CD4-positive, alpha-beta T cell treated with Interleukin-17A for 1 hour (primary cell): ENCODE measurements at regions not wholly inside any gene's neighbourhood (a gene's known extent, or its start where the extent isn't known, plus 50 kb on each side); places are given as distances from the start of the nearest gene placed in this dataset.
A peak's percentile ranks its signal among the peaks of the same experiment; 100 is the strongest.

Experiments
- DNase-seq: peaks from one replicate; pipeline ENCODE4 v3.0.0-alpha.2; 2020

DNA sequence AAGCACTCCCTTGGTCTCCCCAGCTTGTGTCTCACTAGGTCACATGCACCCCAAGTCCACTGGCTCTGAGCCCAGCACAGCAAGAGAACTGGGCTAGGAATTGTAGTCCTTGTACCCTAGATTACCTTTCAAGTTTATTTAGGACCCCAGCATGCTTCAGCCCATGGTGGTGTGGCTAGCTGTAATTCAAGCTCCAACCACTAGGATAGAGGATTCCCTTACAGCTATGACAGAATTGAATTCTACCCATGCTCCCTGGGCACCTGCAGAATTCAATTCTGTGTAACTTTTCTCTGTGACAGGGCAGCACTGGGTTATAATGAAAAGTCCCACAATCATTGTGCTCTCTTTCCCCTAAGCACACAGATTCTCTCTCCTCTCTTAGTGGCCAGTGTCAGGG, 253.8 kb upstream of the DMD start:
- DNase-seq, result no peak

DNA sequence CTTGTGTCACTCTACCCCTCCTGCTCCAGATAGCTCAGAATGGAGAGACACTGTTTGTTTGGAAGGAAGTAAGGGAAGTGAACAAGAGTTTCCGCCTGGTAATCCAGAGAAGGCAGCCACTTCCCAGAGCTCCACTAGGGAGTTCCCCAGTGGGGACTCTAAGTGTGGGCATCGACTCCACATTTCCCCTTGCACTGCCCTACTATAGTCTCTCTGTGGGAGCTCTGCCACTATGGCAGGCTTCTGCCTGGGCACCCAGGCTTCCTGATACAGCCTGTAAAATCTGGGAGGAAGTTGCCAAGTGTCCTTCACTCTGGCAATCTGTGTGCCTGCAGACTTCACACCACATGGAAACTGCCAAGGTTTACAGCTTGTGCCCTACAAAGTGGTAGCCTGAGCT, 245.8 kb upstream of the DMD start:
- no peak for DNase-seq

DNA sequence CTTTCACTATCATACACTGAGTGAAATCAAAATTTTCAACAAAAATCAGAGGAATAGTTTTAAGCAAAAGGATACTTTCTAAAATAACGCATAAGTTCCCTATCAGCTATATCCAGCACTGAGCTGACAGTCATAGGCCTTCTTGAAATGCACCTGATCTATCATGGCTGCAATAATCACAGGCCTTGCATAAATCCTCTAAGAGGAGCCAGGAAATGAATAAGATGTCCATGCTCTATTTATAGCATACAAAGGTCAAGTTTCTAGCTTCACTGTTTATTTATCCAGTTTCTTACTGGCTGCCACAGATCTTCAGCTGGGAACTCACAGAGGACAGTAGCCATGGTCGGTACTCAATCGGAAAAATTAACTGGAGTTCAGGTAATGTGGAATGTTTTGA, 235.9 kb upstream of the DMD start:
- DNase-seq, result no peak

DNA sequence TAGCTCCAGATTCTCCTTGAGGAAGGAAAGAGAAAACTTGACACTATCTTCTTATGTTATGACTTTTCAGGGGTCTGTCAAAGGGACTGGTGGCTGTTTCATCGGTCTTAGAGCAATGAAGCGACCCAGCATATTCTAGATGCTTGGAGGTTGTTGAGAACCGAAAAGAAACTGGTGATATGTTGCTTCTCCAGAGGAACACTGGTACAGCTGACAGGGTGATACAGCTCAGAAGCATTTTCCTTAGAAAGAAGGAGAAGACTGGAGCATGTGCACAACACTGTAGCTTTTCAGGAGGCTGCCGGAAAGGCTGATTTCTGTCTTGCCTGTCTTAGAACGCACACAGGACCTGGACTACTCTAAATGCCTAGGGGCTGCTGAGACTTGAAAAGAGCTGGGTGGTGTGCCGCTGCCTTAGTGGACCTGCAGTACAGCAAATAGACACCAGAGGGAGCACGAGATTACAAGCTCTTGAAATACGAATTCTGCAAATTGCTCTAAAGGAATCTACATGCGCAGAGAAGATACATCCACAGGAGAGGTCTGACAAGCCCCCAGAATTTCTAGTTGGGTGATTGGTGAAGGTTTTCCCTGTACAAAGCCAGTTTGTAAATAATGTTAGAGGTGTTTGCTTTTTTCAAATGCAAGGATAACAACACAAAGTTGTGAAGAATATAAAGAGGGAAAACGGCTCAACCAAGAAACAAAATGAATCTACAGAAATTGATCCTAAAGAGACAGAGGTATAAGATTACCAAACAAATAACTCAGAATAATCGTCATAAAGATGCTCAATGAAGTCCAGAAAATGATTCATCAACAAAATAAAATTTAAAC, 223.1 kb upstream of the DMD start:
- DNase-seq, result peak; percentile 3

DNA sequence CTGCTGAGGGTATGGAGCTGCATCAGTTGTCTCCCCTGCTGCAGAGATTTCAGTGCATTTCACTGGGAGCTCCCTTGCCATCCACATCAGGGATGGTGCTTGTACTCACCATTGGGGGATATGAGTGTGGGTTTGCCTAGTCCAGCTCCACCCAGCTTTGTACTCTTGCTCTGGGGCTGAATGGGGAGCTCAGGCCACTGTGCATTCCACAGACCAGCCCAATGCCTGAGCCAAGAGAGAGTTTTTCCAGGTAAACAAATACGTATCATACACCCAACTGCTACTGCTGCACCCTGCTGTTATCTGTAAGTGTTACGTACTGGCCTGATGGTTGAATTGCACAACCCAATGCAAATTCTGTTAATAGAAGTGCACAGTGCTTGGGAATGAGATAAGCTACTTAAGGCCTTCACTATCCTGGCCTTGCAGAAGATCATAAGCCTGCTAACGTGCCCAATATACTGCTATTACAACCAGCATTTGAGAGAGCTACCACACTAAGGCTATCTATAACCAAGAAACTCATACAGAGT, 205.0 kb upstream of the DMD start:
- DNase-seq, result no peak

DNA sequence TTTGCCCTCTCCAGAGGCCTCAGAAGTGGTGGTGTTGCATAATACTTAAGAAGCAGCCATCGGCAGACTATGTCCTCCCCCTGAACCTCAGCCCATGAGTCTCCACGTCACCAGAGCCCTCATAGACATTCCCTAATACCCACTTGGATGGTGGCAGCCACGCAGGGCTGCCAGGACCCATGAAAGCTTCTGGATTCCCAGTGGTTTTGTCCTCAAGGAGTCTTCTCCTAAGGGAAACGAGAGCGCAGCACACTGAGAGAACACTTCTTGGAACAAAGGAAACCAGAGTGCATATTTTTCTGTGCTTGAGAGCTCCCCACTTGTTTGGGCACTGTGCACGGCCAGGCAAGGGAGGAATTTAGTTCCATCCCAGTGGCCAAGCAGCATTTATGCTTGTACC, 204.1 kb upstream of the DMD start:
- no peak for DNase-seq

DNA sequence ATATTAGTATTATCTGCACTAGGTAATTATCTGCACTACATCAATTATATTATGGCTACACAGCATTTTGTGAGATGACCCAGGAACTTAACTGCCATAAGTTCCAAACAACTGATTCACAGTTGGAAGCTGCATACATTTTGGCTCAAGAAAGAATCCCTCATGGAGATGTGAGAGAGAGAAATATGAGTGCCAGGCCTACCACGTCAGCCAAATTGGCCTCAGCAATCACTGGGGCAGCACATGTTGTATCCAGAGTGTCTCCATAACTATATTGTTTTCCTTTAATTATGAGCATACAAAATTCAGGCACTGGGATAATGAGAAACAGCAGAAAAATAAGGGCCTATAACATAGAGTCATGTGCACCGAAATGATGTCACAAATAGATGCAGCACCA, 174.2 kb upstream of the DMD start:
- no peak for DNase-seq

DNA sequence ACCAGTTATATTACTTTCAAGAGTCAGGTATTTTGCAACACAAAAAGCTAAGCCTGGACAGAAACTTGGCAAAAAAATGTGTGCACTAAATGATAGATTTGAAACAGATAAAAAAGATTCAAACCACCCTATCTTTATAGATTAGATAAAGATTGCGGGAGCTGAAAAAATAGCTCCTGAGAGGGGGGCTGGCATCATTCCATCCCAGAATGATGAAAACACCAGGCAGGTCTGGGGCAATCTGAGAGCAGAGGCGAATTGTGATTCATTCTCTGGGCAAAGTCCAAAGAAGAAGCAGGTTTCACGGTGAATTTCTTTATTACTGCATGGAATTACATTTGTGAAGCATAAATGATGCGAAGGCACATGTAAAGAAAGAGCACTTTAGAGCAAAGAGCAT, 168.5 kb upstream of the DMD start:
- DNase-seq, result no peak

DNA sequence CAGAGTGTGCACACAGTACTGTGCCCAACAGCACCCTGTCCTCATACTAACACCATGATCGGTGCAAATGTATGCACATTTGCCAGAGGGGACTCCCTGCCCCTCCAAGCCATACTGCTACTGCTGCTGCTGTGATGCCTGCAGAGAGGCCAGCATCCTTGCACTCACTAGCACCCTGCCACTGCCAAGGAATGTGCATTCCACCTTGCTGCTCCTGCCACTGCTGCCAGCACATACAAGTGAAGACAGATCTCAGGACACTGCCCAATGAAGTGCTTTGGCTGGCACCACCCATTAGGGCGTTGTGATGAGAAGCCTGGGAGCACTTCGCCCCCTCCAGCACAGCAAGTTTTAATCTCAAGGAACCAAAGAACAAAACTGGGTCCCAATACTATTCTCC, 146.3 kb upstream of the DMD start:
- DNase-seq, result no peak

DNA sequence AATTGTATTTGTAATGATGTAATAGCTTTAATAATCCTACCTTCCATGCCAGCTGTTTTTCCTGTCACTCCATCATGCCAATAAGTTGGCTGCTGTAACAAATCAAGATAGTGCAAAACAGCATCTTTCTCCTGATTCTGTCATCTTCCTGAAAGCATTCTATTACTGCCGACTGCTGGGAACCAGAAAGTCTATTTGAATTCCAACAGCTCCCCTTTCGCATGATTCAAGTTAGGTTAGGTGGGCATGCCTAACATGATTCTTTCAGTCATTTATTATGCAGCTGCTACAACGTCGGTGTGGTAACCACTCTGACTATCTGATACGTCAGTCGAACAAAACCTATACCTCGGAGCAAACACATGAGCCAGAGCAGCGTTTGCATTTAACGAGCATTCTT, 127.9 kb upstream of the DMD start:
- DNase-seq, result no peak

DNA sequence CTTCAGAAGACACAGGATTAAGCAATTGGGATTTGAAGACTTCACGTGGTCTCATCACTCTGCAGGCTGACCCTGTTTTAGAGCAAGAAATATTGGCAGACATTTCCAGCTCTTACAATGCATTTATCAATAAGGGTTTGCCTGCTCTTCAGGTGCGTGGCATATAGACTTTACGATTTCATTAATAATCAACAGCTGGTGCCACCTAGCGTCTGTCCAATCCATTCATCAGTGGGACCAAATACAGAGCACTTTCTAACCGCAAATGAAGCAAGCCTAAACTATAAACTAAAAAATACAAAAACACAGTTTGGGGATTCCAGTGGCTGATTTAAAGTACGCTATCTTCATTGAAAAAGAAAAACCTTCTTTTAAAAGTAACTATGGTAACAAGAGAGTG, 125.4 kb upstream of the DMD start:
- DNase-seq, result no peak

DNA sequence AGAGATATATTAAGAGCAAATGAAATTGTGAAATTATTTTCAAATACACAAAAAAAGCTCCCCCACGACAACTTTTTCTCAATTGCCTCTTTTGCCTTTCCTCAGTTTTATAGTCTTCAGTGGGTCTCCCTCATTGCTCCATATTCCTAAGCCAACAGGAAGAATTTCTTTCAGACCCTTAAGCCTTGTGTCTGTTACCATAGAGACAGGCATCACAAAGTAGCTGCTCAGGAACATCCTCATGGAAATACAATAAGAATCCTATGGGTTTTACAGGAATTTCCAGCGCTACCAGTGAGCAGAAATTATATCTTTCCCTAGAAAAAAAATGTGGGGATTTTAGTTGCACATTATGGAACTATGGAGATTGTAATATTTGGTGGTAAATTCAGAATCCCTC, 121.9 kb upstream of the DMD start:
- DNase-seq, result no peak

DNA sequence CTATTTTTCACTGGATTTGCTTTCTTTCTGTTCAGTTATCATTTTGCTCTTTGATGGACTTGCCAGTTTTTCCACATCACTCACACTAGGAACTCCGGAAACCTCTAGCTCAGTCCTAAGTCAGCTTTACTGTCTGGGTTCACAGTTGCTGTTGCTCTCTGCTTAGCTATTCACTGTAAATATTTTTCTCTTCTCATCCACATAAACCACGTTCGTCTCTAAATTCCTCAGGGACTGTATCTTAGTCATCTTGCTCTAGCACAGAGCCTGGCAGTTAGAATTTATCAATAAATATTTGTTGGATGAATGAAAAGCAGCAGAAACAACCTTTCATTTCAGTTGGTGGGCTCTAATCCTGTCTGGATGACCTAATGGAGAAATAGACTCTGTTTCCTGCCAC, 119.4 kb upstream of the DMD start:
- DNase-seq, result no peak

DNA sequence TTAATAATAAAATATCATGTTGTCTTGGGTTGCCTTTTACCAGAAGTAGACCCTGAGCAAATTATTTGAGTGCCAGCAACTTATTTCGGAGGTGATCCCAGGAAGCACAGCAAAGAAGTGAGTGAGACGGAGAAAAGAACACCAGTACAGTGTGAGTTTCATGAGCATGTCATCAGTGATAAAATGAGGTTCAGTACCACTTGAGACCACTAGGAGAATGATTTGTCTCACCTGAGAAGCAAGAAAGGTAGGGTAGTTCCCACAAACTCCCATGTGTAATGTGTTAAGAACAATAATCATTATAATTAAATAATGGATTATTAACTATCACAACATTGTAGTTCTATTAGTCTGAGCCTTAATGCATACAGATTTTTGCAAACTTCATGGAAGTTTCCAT, 112.8 kb upstream of the DMD start:
- no peak for DNase-seq

DNA sequence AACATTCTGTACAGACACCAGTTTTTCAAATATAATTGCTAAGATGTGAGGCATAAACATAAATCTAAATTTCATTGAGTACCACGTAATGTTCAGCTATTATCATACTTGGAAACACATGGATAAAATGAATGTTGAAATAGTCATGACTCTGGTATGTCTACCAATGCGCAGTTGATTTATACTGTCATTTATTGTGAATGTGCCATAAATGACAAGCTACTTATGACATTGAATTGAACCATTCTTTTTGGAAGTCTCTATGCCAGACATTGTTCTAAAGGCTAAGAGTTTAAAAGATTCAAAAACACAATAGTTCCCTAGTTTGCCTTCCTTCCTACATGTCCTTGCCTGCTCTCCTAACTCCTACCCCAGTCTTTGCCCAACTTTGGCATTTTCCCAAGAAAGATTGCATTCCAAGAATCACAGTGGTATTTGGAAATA, 96.6 kb upstream of the DMD start:
- no peak for DNase-seq

DNA sequence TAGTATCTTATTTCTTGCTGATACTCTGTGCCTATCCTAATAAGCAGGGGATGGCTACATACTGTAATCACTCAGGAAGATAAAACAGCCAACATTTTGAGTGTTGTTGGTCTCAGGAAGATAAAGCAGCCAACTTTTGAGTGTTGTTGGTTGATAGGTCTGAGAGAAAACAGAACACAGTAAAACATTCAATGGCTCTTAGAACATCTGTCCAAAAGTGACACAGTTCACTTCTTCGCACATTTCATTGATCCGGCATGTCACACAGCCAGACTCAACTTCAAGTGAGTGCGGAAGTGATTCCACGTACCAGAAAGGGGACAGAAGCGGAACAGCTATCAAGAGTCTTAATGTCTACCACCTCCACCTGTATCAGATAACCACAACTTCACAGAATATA, 87.3 kb upstream of the DMD start:
- no peak for DNase-seq

DNA sequence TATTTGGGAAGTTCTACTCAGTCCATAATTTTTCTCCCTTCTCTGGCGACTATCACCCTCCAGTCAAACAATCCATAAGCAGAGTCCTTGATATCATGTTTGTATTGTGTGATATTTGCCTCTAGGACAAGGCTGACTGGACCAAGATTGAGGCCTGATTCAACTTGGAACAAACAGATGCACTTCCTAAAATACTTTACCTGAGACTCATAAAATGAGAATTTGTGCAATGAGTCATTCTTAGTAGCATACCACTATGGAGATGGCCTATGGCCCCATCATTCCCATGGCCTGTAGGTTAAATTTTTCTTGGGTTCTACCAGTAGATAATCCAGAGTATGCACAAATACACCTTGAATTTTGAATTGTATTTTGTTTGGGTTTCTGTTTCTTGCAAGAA, 74.2 kb upstream of the DMD start:
- no peak for DNase-seq

DNA sequence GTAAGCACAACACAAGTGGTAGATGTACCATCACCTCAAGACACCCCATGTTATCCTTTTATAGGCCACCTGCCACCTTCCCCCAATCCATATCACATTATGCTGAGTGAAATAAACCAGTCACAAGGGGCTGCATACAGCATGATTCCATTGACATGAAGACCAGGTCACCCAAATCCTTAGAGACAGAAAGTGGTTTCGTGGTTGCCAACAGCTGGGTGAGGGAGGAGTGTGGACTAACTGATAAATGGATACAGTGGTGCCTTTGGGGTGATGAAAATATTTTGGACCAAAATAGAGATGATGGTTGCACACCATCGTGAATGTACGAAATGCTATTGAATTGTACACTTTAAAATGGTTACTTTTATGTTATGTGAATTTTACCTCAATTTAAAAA, 65.7 kb upstream of the DMD start:
- no peak for DNase-seq

DNA sequence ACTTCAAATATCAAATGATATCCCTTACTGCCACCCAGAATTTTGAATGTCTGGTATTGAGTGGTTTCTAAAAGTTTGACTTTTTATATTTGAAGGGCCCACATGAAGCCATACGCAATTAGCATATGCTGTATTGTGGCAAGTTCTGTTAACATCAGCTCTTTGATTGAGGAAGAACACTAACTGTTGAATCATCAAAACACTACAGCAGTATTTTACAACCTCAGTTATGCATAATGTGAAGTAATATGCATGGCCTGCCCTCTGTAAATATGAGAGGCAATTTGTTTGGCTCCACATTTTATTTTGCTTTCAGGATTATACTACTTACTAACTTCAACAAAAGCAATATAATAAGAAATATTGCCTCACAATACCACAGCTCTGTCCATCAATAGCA, 62.2 kb upstream of the DMD start:
- no peak for DNase-seq

DNA sequence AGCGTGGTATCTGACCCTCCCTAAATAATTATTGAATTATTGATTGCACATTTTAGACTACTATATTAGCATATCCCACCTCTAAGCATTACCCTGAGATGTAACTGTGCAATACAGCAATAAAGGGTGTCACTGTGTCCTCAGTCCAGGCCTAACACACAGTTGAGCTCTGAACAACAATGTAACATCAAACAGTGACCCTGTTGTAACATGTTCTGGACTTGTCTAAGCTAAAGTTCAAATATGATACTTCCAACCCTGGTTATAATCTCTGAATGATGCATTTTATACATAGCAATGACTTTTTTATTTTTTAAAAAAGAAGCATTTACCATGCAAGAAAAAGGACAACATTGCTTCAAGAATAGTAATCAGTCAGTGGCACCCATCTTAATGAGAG, 61.6 kb upstream of the DMD start:
- DNase-seq, result no peak
